Femur (tissue), 1 donor: ENCODE measurements at regions not wholly inside any gene's neighbourhood (a gene's known extent, or its start where the extent isn't known, plus 50 kb on each side); places are given as distances from the start of the nearest gene placed in this dataset.

ENCODE experiments used
- DNase-seq: peaks from one replicate; pipeline ENCODE4 v3.0.0-alpha.2; 2017

DNA sequence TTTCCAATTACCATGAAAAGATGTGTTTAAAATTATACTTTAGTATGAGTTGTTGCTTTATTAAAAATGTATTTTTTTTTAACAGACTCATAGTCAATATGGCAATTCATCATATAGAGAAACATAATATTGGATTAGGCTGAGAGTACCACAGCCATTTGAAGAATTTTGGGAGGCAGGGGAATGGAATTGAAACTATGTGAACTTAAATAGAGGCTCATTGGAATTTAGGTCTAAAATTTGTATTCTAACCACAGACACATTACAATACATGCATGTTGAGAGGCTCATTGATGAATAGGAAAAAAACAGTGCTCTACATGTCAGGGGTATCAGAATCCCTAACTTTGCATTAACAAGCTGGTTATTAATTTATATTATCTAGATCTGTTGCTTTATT is 269.6 kb downstream of the DKK2 start:
- no peak for DNase-seq

DNA sequence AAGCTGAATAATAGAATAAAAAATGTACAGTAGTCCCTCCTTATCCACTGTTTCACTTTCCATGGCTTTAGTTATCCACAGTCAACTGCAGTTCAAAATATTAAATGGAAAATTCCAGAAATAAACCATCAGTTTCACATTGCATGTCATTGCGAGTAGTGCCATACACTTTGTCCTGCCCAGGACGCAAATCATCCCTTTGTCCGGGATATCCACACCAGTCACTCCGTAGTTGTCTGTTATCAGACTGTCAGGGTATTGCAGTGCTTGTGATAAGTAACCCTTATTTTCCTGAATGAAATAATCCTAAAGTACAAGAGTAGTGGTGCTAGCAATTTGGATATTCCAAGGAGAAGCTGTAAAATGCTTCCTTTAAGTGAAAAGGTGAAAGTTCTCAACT is 271.3 kb downstream of the DKK2 start:
- no peak for DNase-seq

DNA sequence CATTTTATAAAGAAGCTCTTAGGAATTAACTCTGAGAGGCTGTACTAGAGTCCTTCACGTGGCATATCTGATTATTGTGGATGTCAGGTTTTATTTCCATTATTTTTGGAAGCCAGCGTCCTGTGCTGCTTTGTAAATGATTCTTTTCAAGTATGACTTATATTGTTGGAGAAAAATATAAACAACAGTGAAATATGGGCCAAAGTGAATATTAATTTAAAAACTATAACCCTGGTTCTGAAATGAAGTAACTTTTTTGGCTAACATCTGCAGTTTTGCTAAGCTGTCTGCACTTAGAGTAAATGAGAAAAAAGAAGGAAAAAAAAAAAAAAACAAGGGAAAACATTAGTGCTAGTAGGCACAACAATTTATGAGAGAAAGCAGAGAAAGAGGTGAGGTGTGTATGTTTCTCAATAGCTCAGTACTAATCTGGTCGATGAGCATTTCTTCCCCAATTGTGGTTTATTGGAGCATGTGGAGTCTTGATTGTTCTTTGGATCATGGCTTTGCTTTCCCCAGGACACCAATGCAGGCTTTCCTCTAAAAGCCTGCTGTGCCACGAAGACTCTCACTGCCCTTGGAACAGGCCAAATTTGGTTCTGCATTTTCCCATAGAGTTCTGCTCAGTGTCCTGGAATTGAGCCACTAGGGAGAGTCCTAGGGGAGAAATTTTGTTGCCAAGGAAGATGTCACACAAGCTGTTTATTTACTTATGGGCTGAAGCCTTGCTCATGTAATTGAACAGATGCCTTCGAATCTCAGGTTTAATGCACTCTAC is 273.3 kb downstream of the DKK2 start:
- peak; percentile 45 for DNase-seq

DNA sequence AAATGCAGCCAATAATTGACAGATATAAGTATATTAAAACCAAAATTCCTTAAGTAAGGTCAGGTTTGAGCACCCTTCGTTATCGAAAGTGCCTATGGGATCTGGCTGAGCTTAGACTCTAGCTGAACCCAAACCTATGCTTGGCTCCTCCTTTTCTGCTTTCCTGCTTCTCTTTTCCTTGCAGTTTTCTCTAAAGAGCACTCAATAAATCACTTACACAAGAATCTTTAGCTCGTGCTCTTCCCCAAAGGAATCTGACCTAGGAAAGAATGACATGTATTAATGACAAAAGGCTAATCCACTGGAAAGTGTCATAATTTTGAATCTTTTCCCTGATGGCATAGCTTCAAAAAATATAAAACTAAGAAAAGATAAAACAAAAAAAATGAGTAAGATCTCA is 282.7 kb downstream of the DKK2 start:
- no peak for DNase-seq

DNA sequence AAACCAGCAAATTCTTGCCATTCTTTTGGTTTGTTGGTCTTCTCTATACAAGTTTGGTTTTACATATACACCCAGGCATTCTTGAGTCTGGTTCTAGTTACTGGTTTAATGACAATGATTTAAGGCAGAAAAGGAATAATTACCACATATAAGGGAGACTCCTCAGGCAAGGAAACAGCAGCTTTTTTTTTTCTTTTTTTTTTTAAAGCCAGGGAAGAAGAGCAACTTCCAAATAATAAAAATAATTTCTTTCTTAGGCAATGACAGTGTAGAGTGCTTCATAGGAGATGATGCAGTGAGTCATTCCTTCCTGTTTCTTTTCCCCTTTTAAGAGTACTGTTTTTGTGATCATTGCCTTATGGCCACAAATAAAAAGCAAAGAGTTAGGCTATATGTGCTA is 289.7 kb downstream of the DKK2 start:
- DNase-seq: no peak

DNA sequence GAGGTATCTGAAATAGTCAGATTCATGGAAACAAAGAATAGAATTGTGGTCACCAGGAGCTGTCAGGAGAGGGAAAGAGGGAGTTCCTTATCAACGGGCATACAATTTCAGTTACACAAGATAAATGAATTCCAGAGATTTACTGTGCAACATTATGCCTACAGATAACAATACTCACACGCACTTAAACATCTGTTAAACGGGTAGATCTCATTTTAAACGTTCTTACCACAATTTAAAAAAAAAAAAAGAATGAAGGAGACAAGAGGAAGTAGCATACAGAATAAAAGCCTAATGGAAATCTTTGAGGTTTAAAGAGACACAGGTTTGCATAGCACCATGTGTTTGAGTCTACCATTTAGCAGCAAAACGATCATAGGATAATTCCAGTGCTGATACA is 298.0 kb downstream of the DKK2 start:
- no peak for DNase-seq

DNA sequence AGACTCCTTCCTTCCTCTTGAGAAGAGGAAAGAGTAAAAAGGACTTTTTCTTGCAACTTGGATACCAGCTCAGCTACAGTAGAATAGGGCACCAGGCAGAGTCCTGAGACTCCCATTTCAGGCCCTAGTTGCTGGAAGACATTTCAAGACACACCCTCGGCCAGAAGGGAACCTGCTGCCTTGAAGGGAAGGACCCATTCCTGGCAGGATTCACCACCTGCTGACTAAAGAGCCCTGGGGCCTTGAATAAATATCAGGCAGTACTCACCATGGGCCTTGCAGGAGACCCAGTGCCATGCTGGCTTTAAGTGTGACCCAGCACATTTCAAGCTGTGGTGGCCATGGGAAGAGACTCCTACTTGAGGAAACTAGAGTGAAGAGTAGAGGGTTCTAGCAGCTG is 317.6 kb downstream of the DKK2 start:
- DNase-seq: no peak

DNA sequence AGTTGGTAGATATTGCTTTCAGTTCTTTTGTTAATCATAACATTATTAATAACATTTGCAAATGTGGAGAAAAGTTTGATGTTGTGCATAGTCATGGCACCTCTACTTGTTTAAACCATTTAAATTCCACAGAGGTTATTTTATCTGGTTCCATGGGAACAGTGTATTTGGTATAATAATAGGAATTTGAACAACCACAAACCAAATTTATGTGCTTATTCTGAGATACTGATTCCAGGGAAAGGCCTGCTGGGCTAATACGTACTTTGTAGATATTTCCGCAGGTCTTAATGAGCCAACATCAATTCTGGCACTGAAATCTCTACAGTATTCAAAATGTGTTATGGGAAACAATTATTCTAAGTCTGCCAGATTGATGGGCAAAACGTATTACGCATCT is 319.0 kb downstream of the DKK2 start:
- no peak for DNase-seq

DNA sequence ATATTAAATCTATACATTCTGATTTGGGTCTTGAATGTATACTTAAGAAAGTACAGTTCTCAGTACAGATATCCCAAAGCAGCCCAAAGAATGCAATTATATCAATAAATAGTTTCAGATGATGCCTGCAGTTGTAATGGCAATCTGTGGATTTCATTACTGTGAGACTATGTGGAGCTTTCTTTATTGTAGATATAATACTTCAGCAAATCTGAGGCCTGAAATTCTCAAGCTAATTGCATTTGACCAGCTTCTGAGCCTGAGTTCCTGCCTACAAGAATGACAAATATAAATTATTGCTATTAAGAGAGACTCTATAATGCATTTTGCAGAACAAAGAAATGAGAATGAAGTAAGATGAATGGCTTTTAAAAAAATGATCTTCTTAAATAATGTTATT is 320.3 kb downstream of the DKK2 start:
- DNase-seq: no peak

DNA sequence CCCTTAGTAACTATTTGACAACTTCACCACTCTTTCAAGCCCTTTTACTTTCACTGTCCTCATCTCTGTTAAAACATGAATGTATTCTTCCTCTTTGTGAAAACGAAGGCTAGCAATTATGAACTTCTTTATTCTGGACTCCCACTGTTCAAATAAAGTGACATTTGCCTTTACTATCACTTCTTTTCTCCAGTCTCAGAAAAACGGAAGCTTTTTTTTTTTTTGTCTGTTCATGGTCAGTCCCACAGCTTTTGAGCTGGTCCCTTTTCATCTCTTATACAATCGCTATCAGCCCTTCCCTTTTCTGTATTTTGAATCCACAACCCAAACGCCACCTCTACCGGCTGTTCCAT is 327.7 kb downstream of the DKK2 start:
- DNase-seq: no peak

DNA sequence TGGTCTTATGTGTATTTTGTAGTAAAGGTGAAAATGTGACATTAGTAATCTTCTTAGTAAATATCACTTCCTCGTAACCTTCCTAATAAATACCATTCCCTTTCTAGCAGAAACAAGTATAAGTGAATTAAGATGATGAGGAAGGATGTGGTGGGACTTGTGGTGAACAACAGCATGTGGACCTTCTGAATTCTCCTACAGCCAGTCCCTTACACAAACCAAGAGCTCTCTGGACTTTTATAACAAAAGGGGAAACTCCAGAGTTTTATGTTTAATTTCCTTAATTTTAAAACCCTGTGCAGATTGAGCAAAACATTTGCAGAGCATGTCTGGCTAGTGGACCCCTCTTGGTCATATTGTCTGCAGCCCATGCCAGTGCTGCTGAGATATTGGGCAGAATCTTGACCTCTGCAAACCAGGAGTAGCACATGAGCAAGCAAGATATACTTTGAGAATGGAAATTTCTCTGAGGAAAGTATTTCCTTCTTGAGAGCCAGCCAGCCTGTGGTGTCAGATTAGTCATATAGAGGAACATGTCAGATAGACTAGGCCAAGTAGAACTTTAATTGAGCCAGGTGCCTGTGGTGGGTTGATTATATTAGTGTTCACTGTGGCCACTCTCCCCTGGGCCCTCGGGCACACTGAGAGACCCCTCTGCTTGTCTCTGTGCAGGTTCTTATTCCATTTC is 328.2 kb downstream of the DKK2 start:
- peak; percentile 20 for DNase-seq

DNA sequence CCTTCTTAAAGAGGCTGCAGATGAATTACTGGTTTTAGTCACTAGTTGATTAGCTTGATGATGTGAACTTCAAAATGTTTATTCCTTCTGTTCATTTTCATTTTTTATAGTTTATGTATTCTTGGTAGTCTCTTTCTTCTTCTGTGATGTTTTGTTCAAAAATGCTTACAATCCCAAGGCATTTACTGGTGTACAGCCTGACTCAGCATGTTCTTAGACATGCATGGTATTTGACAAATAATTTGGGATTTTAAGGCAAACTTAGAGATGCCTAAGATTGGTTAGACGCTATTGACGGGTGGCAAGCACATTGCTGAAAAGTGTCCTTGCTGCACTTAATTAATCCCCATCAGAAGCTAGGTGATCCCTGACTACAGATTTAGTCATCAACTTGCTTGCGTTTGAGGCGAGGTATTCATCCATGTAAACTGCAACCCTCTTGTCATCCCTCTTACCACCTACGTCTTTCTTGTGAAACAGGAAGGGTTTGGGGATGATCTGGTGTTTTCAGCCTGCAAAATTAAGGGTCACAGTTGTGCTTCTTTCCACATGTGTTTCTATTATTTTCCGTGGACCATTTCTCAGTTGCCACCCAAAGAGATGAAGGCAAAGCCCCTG is 331.8 kb downstream of the DKK2 start:
- DNase-seq: no peak

DNA sequence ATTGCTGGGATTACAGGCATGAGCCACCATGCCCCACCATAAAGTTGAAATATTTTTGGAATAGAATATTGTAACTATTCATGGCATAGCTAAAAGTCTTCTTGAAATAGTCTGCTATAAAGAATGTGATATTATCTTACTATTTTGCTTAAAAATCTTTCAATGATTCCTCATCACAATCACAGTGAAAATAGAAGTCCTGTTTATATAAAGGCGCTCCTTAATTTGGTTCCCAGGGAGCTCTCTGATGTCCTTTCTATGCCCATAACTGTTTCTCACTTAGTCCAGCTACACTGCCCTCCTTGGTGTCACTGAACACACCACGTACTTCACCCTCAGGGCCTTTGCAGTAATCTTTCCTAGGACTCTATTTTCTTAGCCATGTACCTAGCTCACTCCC is 331.7 kb upstream of the GIMD1 start:
- DNase-seq: no peak

DNA sequence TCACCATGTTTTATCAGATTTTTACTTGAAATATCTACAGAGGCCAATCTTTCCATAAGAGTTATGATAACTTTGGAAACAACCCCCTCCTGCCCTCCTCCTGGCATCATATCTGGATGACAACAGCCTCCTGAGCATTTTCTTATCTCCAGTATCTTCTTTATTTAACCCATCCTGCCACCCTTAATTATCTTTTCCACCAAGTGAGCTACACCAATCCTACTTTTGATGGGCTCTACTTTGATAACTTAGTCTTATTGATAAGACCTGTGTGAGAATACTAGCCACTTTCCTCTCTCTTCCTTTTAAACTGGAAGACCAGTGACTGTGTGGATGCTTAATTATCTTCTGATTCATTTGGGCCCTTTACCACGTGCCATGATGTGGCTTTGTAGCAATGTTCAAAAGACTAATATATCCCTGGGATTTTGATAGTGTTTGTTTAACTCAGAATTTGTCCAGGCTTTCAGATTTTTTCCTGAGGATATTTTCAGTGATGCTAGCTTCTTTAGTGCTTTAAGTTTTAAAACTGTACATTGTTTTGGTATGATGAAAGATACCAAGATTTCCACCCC is 330.1 kb upstream of the GIMD1 start:
- DNase-seq: no peak

DNA sequence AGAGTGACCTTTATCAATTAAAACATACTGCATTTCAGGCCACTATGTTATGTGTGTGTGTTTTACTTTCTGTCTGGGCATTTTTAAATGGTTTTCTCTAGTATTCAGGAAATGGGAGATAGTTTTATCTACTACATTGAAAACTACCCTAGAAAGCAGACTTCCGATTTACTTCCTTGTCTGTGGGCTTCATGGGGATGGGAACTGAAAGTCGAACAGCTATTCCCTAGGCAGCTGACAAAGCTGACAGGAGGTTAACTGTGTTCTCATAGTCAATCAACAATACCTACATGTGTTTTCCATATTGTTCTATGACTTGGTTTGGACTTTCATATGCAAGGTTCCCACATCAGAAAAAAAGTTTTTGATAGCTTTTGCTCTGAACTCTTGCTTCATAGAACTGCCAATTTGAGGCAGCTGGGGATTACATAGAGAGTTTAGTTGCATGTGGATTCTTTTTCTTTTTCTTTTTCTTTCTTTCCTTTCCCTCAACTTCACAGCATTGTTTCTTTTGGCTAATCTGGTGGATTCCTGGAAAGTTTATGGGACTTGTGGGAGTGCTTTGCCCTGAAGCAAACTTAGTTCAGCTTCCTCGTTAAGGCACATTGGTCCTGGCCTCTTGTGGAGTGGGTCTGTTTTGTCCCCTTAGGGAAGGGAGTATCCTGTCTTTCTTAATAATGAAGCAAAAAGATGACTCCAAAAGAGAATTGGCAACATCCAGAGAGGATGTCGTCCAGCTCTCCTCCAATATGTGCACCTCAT is 327.1 kb upstream of the GIMD1 start:
- peak; percentile 55 for DNase-seq

DNA sequence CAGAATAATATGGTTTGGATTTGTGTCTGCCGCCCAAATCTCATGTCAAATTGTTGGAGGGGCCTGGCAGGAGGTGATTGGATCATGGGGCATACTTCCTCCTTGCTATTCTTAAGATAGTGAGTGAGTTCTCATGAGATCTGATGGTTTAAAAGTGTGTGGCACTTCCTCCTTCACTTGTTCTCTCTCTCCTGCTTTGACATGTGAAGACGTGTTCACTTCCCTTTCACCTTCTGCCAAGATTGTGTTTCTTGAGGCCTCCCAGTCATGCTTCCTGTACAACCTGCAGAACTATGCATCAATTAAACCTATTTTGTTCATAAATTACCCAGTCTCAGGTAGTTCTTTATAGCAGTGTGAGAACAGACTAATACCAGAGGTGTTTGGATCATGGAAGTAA is 325.7 kb upstream of the GIMD1 start:
- DNase-seq: no peak

DNA sequence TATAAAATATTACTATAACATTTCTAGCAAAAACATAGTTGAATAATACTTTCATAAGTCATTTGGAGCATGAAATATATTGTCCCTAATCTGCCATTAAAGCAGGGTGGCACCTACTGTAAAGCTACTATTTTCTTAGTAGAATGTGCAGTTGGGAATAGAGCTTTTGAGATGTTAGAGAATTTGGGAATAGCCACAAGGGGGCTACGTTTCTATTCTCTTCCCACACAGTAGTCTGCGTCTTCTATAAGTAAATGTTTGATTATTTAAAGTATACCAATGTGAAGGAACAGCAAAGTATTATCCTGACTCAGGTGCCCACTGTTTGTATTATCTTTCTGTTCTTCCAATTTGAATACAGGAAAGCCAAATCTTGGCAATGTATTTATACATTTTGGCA is 323.2 kb upstream of the GIMD1 start:
- no peak for DNase-seq

DNA sequence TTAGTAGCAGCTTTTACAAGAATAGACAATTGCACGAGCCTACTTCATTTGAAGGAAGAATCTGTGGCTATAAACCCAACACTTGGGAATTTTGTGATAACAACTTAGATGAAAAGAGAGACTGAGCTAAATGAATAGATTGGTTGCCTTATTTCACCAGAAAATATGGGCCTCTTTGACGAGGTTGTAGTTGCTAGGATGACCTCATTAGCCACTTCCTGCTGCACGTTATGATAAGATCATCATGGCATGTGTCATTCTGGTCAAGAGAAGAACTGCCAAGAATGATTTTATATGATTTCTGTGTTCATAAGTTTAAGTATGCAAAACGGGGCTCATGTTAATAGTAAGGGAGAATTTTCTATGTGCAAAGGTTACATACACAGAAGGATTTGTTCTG is 321.9 kb upstream of the GIMD1 start:
- no peak for DNase-seq

DNA sequence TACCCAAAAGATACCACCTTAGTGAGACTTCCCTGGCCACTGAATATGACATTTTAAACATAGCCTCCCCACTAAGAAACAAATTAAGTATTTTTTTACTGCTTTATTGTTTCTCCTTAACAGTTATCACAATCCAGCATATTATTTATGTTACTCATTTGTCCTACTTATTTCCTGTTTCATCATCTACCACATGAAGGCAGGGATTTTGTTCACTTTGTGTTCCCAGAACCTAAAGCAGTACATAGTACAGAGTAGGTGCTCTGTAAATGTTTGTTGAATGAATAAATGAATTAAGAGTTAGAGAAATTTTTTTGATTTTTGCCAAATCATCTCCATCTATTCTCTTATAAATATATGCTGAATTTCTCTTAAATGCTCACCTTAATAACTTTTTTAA is 318.4 kb upstream of the GIMD1 start:
- no peak for DNase-seq

DNA sequence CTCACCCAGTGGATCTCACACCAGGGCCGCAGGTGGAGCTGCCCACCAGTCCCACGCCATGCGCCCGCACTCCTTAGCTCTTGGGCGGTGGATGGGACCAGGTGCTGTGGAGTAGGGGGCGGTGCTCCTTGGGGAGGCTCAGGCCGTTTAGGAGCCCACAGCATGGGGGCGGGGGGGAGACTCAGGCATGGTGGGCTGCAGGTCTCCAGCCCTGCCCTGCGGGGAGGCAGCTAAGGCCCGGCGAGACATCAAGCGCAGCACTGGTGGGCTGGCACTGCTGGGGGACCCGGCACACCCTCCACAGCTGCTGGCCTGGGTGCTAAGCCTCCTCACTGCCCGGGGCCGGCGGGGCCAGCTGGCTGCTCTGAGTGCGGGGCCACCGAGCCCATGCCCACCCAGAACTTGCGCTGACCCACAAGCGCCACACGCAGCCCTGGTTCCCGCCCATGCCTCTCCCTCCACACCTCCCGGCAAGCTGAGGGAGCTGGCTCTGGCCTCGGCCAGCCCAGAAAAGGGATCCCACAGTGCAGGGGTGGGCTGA is 312.9 kb upstream of the GIMD1 start:
- no peak for DNase-seq

DNA sequence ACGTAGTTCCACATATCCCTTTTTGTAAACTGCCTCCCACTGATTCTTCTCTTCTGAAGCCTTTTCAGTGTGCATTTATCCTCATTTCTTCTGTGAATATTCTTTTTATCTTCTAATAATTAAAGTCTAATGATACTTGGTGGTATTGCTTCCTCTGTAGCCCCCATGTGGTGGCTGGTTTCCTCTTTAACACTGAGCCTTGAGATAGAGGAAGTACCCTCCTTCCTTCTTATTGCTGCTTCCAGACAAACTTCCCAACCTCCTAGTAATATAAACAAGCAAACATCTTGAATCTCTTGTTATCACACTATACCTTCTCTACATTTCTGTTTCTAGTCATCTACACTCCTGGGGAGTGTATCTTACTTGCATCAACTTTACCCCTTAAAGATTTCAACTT is 310.5 kb upstream of the GIMD1 start:
- no peak for DNase-seq

DNA sequence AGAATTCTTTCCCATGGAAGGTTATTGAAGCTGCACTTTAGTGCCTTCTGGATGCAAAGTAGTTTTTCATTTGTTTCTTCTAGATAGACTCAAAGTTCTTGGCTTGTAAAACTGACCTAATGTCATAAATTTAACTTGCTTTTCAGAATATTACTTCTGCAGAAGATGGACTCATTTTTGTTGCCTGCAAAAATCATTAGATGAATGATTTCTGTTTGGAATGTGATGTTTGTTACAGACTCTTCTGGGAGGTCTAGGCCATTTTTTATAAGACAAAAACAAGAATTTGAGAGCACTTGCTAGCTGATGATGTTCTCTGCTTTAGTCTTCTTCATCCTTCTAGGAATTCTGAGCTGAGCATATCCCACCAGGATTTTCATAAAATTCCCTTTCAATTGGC is 308.6 kb upstream of the GIMD1 start:
- DNase-seq: no peak
